Neural cell (in vitro differentiated cells): ENCODE measurements at regions not wholly inside any gene's neighbourhood (a gene's known extent, or its start where the extent isn't known, plus 50 kb on each side); places are given as distances from the start of the nearest gene placed in this dataset.
A peak's percentile ranks its signal among the peaks of the same experiment; 100 is the strongest.

ENCODE experiments used
- H2AFZ ChIP-seq: fragments of 200-600, 300-800 bp; sonication (generic), shearing (Covaris generic); 2 replicates; pipeline ENCODE4 v1.6.0; 2014; ENCODE audit warnings: low read depth, mild to moderate bottlenecking, antibody characterized with exemption, low read length, moderate library complexity
- H3F3A ChIP-seq: fragments of 200-600 bp; shearing (Covaris generic); 2 replicates; pipeline ENCODE4 v1.6.1; 2016; ENCODE audit warnings: mild to moderate bottlenecking, moderate library complexity, mixed read lengths, antibody characterized with exemption, low read length; ENCODE audit not compliant: insufficient read depth, poor library complexity, severe bottlenecking
- H3K27ac ChIP-seq: fragments of 200-600, 300-800 bp; sonication (generic), shearing (Covaris generic); 2 replicates; pipeline ENCODE4 v1.5.1; 2014; ENCODE audit warnings: mild to moderate bottlenecking, low read length, moderate library complexity
- H3K27me3 ChIP-seq: fragments of 300-800, 200-600 bp; sonication (generic), shearing (Covaris generic); 2 replicates; pipeline ENCODE4 v1.6.0; 2014; ENCODE audit warnings: mild to moderate bottlenecking, low read depth, low read length, moderate library complexity; ENCODE audit not compliant: insufficient read depth
- H3K36me3 ChIP-seq: fragments of 300-800, 200-600 bp; sonication (generic), shearing (Covaris generic); 2 replicates; pipeline ENCODE4 v1.5.1; 2014; ENCODE audit warnings: mild to moderate bottlenecking, antibody characterized with exemption, low read length, moderate library complexity; ENCODE audit not compliant: insufficient read depth
- H3K4me2 ChIP-seq: fragments of 300-800, 200-600 bp; sonication (generic), shearing (Covaris generic); 2 replicates; pipeline ENCODE4 v1.6.0; 2014; ENCODE audit warnings: mild to moderate bottlenecking, low read length
- H3K4me3 ChIP-seq: fragments of 300-800, 200-600 bp; sonication (generic), shearing (Covaris generic); 2 replicates; pipeline ENCODE4 v1.5.1; 2014; ENCODE audit warnings: mild to moderate bottlenecking, low read length, moderate library complexity
- H3K79me2 ChIP-seq: fragments of 200-600 bp; shearing (Covaris generic); replicated peaks from 2 replicates; pipeline ENCODE4 v1.6.0; 2014; ENCODE audit warnings: mild to moderate bottlenecking, low read length, moderate library complexity; ENCODE audit not compliant: insufficient read depth
- H3K9ac ChIP-seq: fragments of 300-800, 200-600 bp; sonication (generic), shearing (Covaris generic); 2 replicates; pipeline ENCODE4 v1.6.1; 2016; ENCODE audit warnings: mild to moderate bottlenecking, low read length, mixed read lengths
- H3K9me2 ChIP-seq: fragments of 200-600 bp; shearing (Covaris generic); 2 replicates; pipeline ENCODE4 v1.6.1; 2016; ENCODE audit warnings: mild to moderate bottlenecking, low read length, mixed read lengths; ENCODE audit not compliant: insufficient read depth
- H3K9me3 ChIP-seq: fragments of 200-600, 300-800 bp; sonication (generic), shearing (Covaris generic); 2 replicates; pipeline ENCODE4 v1.6.1; 2016; ENCODE audit warnings: mild to moderate bottlenecking, mixed run types, low read length, moderate library complexity, mixed read lengths
- H4K20me1 ChIP-seq: fragments of 200-600 bp; shearing (Covaris generic); 2 replicates; pipeline ENCODE4 v1.6.1; 2016; ENCODE audit warnings: mild to moderate bottlenecking, mixed run types; ENCODE audit not compliant: insufficient read depth
- EP300 ChIP-seq: fragments of 450-650 bp; conservative IDR thresholded peaks from 2 replicates; pipeline ENCODE4 v1.6.1; 2014; ENCODE audit warnings: antibody characterized with exemption, mild to moderate bottlenecking, moderate library complexity; ENCODE audit not compliant: poor library complexity, severe bottlenecking
- EZH2 ChIP-seq: fragments of 200-600, 300-800 bp; shearing (Covaris generic), sonication (generic); IDR thresholded peaks from 2 replicates; pipeline ENCODE4 v1.6.1; 2014; ENCODE audit warnings: antibody characterized with exemption, low read length, borderline replicate concordance, mild to moderate bottlenecking; ENCODE audit not compliant: insufficient read depth, poor library complexity, severe bottlenecking
- MXI1 ChIP-seq: fragments of 450-650 bp; conservative IDR thresholded peaks from 2 replicates; pipeline ENCODE4 v1.6.1; 2014; ENCODE audit warnings: antibody characterized with exemption, mild to moderate bottlenecking; ENCODE audit not compliant: poor library complexity, severe bottlenecking
- POLR2AphosphoS5 ChIP-seq: IDR thresholded peaks from 2 replicates; pipeline ENCODE4 v1.6.1; 2012
- RAD21 ChIP-seq: fragments of 450-650 bp; conservative IDR thresholded peaks from 2 replicates; pipeline ENCODE4 v1.6.1; 2014; ENCODE audit warnings: antibody characterized with exemption, mild to moderate bottlenecking, moderate library complexity
- SMC3 ChIP-seq: fragments of 450-650 bp; conservative IDR thresholded peaks from 2 replicates; pipeline ENCODE4 v1.6.1; 2014; ENCODE audit warnings: antibody characterized with exemption, mild to moderate bottlenecking, moderate library complexity; ENCODE audit not compliant: poor library complexity
- TAF1 ChIP-seq: IDR thresholded peaks from 2 replicates; pipeline ENCODE4 v1.6.1; 2012; ENCODE audit warnings: low read depth
- TF ChIP-seq, protein P1 (sequence below): IDR thresholded peaks from 2 replicates; pipeline ENCODE4 v1.6.1; 2012; ENCODE audit warnings: borderline replicate concordance
- TF ChIP-seq, protein P2 (sequence below): fragments of 450-650 bp; IDR thresholded peaks from 2 replicates; pipeline ENCODE4 v1.5.1; 2014; ENCODE audit warnings: antibody characterized with exemption, mild to moderate bottlenecking, moderate library complexity; ENCODE audit not compliant: poor library complexity, severe bottlenecking

DNA sequence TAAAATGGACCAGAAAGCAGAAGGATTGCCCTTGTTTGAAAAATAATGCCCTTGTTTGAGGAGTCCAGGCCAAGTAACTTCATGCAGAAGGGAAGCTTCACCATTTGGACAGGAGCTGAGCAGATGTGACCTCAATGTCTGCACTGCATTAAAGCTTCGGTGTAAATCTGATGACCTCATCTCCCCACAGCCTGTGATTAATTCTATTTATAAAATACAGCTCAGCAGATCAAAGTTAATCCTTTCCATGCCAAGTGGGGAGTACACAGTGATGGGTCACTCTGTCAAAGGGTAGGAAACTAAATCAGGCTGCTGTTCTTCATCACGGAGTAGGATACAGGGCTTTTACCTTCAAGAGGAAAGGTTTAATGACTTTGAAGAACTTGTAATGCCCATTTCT lies 533.7 kb downstream of the RPS29 start:
- Histone ChIP-seq H3K27ac (no peak overlapping the region), H4K20me1 (no peaks in the 10 kb centered on the region), H3K27me3 (no peaks in the 10 kb centered on the region), H2AFZ (no peak overlapping the region), H3K4me3 (no peak overlapping the region), H3K4me2 (no peak overlapping the region), H3F3A (no peaks in the 10 kb centered on the region), H3K9me2 (no peaks in the 10 kb centered on the region), H3K79me2 (no peaks in the 10 kb centered on the region), H3K36me3 (no peaks in the 10 kb centered on the region), H3K9me3 (no peaks in the 10 kb centered on the region), H3K9ac (no peak overlapping the region)
- no peak for TF ChIP-seq RAD21
- no peak for TF ChIP-seq SMC3
- no peak for TF ChIP-seq EZH2
- TF ChIP-seq, protein P1, sequence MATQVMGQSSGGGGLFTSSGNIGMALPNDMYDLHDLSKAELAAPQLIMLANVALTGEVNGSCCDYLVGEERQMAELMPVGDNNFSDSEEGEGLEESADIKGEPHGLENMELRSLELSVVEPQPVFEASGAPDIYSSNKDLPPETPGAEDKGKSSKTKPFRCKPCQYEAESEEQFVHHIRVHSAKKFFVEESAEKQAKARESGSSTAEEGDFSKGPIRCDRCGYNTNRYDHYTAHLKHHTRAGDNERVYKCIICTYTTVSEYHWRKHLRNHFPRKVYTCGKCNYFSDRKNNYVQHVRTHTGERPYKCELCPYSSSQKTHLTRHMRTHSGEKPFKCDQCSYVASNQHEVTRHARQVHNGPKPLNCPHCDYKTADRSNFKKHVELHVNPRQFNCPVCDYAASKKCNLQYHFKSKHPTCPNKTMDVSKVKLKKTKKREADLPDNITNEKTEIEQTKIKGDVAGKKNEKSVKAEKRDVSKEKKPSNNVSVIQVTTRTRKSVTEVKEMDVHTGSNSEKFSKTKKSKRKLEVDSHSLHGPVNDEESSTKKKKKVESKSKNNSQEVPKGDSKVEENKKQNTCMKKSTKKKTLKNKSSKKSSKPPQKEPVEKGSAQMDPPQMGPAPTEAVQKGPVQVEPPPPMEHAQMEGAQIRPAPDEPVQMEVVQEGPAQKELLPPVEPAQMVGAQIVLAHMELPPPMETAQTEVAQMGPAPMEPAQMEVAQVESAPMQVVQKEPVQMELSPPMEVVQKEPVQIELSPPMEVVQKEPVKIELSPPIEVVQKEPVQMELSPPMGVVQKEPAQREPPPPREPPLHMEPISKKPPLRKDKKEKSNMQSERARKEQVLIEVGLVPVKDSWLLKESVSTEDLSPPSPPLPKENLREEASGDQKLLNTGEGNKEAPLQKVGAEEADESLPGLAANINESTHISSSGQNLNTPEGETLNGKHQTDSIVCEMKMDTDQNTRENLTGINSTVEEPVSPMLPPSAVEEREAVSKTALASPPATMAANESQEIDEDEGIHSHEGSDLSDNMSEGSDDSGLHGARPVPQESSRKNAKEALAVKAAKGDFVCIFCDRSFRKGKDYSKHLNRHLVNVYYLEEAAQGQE: no peak
- no peak for TF ChIP-seq MXI1
- TF ChIP-seq, protein P2, sequence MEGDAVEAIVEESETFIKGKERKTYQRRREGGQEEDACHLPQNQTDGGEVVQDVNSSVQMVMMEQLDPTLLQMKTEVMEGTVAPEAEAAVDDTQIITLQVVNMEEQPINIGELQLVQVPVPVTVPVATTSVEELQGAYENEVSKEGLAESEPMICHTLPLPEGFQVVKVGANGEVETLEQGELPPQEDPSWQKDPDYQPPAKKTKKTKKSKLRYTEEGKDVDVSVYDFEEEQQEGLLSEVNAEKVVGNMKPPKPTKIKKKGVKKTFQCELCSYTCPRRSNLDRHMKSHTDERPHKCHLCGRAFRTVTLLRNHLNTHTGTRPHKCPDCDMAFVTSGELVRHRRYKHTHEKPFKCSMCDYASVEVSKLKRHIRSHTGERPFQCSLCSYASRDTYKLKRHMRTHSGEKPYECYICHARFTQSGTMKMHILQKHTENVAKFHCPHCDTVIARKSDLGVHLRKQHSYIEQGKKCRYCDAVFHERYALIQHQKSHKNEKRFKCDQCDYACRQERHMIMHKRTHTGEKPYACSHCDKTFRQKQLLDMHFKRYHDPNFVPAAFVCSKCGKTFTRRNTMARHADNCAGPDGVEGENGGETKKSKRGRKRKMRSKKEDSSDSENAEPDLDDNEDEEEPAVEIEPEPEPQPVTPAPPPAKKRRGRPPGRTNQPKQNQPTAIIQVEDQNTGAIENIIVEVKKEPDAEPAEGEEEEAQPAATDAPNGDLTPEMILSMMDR: no peak
- TF ChIP-seq EP300: no peak
- no peak for TF ChIP-seq TAF1
- TF ChIP-seq POLR2AphosphoS5: no peak

DNA sequence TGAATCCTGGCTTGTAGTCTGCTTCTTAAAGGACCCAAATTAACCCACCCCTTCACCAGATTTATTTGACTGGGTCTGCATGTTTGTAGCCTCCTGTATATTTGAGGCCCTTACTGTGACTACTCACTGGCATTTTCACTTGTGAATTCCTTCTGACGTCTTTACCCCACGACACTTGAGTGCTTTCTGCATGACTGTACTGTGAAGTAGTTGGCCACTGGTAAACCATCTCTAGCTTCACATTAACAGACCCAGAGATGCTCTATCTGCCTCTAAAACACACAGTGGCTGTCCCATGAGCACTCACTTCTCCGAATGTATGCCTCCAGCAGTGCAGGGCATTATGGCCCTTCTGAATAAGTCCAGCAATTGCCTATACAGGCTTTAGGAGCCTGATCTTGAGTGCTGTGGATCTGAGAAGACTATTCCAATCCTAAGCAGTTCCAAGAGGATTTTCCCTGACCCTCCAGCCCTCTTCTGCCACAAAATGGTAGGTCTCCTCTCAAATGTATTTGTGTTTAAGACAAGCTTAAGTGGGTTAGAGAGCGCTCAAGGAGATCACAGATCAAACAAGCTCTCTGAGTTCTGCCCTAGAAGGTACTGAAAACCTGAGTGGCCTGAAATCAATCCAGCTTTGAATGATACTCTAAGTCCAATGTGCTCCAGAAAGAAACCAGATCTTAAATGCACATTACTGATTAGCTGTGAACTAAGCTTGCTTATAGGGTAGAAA lies 534.7 kb downstream of the RPS29 start:
- Histone ChIP-seq H3K27ac (peak overlapping the region; percentile 55), H3K9me3 (no peaks in the 10 kb centered on the region), H4K20me1 (no peaks in the 10 kb centered on the region), H3F3A (no peaks in the 10 kb centered on the region), H3K36me3 (no peaks in the 10 kb centered on the region), H3K4me3 (no peak overlapping the region), H3K4me2 (no peak overlapping the region), H3K79me2 (no peaks in the 10 kb centered on the region), H3K9me2 (no peaks in the 10 kb centered on the region), H3K9ac (no peak overlapping the region), H3K27me3 (no peaks in the 10 kb centered on the region), H2AFZ (no peak overlapping the region)
- no peak for TF ChIP-seq SMC3
- no peak for TF ChIP-seq EZH2
- TF ChIP-seq, protein P1: no peak
- TF ChIP-seq MXI1: no peak
- no peak for TF ChIP-seq RAD21
- TF ChIP-seq, protein P2: no peak
- TF ChIP-seq TAF1: no peak
- TF ChIP-seq EP300: no peak
- TF ChIP-seq POLR2AphosphoS5: no peak
